ENCODE measurements at regions not wholly inside any gene's neighbourhood (a gene's known extent, or its start where the extent isn't known, plus 50 kb on each side); places are given as distances from the start of the nearest gene placed in this dataset. TPM values are rescaled to one million over a fixed set of nuclear protein-coding genes. Genes with fewer than 3 reads are reported as not detected.
"Not testable (repeated sequence)": the region's sequence is repeated elsewhere in the genome, so short reads cannot be mapped to it uniquely, and the experiment has no call there.

GRCh38 chr5:36521838-36522745 lies 84.3 kb upstream of the SLC1A3 start:
- no peak for DNase-seq (ENCODE audit: low read depth in 2 of 3, low spot score in 2 of 3)

- DNase-seq (ENCODE audit: low read depth in 2 of 3, low spot score in 2 of 3): no peak
Observed at GRCh38 chr5:36522746-36523065, 83.7 kb upstream of the SLC1A3 start.

DNA sequence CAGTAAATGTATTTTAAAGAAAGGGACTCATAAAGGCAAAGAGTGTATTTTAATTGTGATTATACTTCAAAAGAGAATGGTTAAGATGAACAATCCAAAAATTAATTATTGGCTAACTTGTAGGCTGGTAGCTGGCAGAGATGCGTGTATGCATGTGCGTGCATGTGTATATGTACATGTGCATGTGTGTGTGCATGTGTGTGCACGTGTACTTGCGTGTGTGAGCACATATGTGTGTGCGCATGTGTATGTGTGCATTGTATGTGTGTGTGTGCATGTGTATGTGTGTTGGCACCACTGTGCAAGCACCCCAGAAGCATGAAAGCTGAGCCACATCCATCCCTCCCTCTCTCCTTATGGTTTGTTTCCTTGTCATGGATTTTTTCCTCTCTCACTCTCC lies 83.0 kb upstream of the SLC1A3 start:
- DNase-seq (ENCODE audit: low read depth in 2 of 3, low spot score in 2 of 3): no peak

- DNase-seq (ENCODE audit: low read depth in 2 of 3, low spot score in 2 of 3): no peak
Observed at GRCh38 chr5:36523926-36524325, 82.5 kb upstream of the SLC1A3 start.

DNA sequence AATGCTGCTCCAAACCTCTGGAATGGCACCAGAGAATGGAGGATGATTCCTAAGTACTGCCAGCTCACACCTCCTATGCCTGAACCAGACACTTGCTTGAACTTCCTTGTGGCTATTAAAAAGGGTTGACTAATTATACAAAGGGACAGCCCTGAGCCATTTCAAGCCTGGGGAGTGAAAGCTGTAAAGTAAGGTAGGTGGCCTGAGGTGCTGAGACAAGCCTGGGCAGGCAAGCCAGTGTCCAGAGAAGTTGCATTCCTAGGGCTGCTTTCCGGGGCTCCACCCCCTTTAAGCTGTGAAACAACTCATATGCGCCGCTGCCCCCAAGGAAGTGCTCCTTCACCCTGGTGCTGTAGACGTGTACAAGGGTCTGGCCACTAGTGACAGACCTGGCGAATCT lies 79.9 kb upstream of the SLC1A3 start:
- no peak for DNase-seq (ENCODE audit: low read depth in 2 of 3, low spot score in 2 of 3)

DNA sequence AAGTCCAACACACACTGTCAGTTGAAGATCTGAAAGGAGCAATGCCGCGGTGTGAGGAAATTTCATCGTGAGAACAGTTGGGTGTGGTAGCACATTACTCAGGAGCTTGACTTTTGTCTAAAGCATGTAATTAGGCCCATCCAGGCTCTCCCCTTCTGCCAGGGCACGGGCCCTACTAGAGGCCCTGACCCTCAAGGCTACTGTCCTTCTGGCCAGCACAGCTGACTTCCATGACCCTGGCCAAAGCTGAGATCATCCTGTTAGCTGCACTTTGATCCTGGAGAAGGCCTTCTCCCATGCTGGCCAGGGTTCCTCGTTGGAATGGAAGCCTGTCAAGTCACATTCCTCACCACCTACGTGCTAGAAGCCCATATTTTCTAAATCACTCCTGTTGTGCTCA lies 77.8 kb upstream of the SLC1A3 start:
- DNase-seq (ENCODE audit: low read depth in 2 of 3, low spot score in 2 of 3): no peak

DNA sequence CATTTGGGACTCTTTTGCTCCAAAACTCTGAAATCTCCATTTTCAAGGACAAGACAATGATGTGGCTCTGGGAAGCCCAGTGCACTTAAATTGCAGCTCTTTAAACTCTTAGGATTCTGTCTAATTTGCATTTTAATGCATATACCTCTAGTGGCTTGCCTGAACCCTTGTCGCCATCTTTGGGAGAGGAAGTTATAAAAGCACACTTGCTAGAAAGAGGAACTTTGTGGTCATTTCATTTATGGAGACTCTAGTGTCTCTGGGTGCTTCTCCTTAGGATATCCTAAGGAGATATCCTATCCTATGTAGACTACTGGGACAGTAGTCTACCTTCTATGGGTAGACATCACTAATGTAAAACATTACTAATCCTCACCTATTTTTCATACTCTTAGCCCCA lies 77.3 kb upstream of the SLC1A3 start:
- peak in 2 of 3 donors; percentile 3 to 58 for DNase-seq (ENCODE audit: low read depth in 2 of 3, low spot score in 2 of 3)

DNA sequence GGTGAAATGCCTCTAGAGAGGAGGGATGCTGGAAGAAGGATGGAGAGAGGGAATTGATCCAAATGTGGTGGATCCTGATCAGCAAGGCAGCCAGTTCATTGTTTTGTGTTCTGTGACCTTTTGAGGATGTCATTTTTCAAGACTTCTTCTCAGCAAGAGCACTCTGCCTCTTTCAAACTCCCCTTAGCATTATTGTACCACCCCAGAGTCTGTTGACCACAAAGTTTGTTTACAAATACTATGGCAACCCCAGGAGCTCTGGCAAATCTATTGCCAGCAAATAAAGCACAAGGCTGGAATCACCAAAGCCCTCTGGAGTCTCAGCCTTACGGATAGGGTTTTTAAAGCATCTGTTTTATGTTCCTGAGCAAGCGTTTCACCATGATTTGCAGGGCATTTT lies 76.2 kb upstream of the SLC1A3 start:
- peak in 2 of 3 donors; percentile 5 to 44 for DNase-seq (ENCODE audit: low read depth in 2 of 3, low spot score in 2 of 3)

DNA sequence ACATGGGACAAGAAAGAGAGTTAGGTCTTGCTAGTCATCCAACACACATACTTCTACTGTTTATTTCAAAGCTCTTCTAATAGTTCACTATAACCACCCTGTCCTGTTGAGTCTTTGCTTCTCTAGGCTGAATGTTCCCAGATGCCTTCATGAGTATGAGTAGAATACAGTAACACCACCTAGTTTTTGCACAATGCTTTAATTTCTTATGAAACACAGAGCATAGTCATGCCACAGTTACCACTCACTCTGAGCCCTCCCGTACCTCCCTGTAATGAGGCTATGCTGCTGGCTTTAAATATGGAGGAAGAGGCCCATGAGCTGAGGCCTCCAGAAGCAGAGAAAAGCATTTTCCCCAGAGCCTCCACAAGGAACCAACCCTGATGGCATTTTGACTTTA lies 75.0 kb upstream of the SLC1A3 start:
- DNase-seq (ENCODE audit: low read depth in 2 of 3, low spot score in 2 of 3): no peak

- DNase-seq (ENCODE audit: low read depth in 2 of 3, low spot score in 2 of 3): no peak
Observed at GRCh38 chr5:36535378-36535777, 71.0 kb upstream of the SLC1A3 start.

DNA sequence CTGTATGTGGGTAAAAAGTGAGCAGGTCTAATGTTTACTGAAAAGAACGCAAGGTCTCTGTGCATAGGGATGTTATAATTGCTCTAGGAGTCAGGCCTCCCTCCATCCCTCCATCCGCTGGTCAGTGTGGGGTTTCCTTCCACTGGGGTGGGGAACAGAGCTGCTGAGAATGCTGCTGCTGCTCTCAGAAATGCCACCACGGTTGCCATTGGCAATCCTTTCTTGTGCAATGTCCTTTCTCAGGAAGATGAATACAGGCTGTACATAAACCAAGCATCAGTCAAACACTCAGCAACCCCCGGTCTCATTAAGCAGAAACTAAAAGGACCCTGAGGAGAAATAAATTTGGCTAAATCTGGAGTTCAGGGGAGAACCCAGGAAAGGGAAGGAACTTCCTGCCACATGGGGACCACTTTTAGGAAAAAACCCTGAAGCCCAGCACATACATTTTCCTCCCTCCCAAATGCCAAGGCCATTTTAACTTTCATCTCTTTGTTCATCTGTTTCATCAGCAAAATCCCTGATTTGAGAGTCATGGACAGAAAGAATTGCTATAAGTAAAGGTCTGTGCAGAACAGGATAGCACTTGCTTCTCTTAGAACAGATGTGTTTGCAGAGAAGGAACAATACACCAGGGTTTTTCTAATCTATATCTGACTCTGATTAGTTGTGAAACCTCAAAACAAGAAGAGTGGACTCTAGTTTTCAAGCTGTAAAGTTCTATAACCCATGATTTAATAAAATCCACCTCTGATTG lies 70.4 kb upstream of the SLC1A3 start:
- DNase-seq (ENCODE audit: low read depth in 2 of 3, low spot score in 2 of 3): no peak

GRCh38 chr5:36536616-36537005 lies 69.8 kb upstream of the SLC1A3 start:
- no peak for DNase-seq (ENCODE audit: low read depth in 2 of 3, low spot score in 2 of 3)

DNA sequence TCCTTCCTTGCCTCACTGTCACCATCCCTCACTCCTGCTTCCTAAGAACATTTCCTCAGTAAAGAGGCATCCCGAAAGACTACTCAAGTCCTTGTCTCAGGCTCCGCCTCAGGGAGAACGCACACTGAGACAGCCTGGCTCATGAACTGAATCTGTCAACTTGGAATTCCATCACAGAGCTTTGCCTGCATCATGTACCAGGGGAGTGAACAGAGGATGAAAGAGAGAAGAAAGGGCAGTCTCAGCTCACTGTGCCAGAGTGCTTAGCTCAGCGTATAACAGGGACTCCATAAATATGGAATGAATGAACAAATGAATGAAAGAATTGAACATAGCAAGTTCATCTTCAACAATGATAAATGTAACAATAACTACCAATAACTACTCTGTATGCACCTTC lies 68.7 kb upstream of the SLC1A3 start:
- DNase-seq (ENCODE audit: low read depth in 2 of 3, low spot score in 2 of 3): no peak

DNA sequence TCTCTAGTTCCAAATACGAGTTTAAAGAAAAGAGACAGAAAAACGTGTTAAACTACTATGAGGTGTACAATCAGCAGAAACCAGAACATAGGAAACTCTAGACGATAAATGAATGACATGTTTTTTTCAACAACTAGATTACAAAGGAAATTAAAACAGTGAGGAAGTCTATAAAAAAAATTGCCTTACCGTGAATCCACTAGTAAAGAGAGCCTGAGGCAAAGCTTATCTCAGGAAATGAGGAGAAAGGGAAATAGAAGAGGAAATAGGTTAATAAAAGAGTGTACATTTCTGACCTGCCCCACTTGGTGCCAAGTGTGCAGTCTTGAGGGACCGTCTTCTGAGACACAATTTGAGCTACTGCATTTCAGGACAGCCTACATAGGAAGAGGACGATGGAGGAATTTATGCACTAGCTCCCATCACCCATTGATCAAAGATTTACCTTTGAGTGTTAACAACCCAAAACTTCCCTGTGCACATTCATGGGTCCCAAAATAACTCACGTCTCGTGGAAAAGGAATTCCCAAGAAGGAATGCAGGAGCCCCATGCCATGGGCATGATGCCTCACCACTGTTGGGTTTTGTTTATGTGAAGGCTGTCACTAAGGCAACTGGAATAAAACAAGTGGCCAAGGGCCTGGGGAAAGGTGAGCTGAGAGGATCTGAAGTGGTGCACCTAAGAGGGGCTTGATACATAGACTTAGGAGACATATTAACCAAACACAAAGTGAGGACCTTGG lies 53.6 kb upstream of the SLC1A3 start:
- no peak for DNase-seq (ENCODE audit: low read depth in 2 of 3, low spot score in 2 of 3)

DNA sequence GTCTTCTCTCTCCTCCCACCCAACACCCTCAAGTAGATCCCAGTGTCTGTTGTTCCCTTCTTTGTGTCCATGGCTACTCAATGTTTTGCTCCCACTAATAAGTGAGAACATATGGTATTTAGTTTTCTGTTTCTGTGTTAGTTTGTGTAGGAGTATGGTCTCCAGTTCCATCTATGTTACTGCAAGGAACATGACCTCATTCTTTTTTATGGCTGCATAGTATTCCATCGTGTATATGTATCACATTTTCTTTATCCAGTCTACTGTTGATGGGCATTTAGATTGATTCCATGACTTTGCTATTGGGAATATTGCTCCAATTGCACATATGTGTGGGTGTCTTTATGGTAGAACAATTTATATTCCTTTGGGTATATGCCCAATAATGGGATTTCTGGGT lies 51.4 kb upstream of the SLC1A3 start:
- not testable (repeated sequence) for DNase-seq (ENCODE audit: low read depth in 2 of 3, low spot score in 2 of 3)

Small RNA genes lying in the stretch of these regions (small RNA-seq; reads per million reads assigned to genes)
- not detected for gene RNA5SP181
